ENCODE measurements at regions not wholly inside any gene's neighbourhood (a gene's known extent, or its start where the extent isn't known, plus 50 kb on each side); places are given as distances from the start of the nearest gene placed in this dataset.

- H3F3A ChIP-seq (ENCODE audit: low read depth): no peaks in the 10 kb centered on the region
- no peak overlapping the region for H3K4me3 ChIP-seq (ENCODE audit: low read length, poor library complexity, severe bottlenecking)
- no peaks in the 10 kb centered on the region for H3K79me2 ChIP-seq (ENCODE audit: insufficient read depth, low read length)
- no peaks in the 10 kb centered on the region for H3K9me2 ChIP-seq (replicated peaks; ENCODE audit: low read depth, low read length)
- no peak overlapping the region for H2AFZ ChIP-seq (ENCODE audit: low read length)
- H3K9ac ChIP-seq (ENCODE audit: low read depth, low read length, poor library complexity, severe bottlenecking): no peak overlapping the region
- H3K27me3 ChIP-seq (ENCODE audit: insufficient read depth, low read length, poor library complexity, severe bottlenecking): no peaks in the 10 kb centered on the region
- no peak overlapping the region for H3K4me2 ChIP-seq (ENCODE audit: low read depth, low read length, poor library complexity, severe bottlenecking)
- H3K9me3 ChIP-seq (ENCODE audit: insufficient read depth, low read depth, low read length): no peaks in the 10 kb centered on the region
- H3K36me3 ChIP-seq (ENCODE audit: insufficient read depth, low read length): no peaks in the 10 kb centered on the region
- no peaks in the 10 kb centered on the region for H3K4me1 ChIP-seq (ENCODE audit: insufficient read depth, low read length, poor library complexity, severe bottlenecking)
- TF ChIP-seq EZH2phosphoT487 (IDR thresholded peaks at IDR 0.05; ENCODE audit: borderline replicate concordance) (no peak), CTCF (conservative IDR thresholded peaks at IDR 0.05; ENCODE audit: low read length) (no peak)
- H4K20me1 ChIP-seq (ENCODE audit: insufficient read depth, low read length, poor library complexity, severe bottlenecking): no peaks in the 10 kb centered on the region
Measured at GRCh38 chr5:91607675-91608074, 224.6 kb upstream of the ARRDC3 start.

GRCh38 chr5:91599863-91600262, 216.7 kb upstream of the ARRDC3 start:
- no peaks in the 10 kb centered on the region for H3K4me1 ChIP-seq (ENCODE audit: insufficient read depth, low read length, poor library complexity, severe bottlenecking)
- H3F3A ChIP-seq (ENCODE audit: low read depth): no peaks in the 10 kb centered on the region
- H3K36me3 ChIP-seq (ENCODE audit: insufficient read depth, low read length): no peaks in the 10 kb centered on the region
- no peaks in the 10 kb centered on the region for H3K9me2 ChIP-seq (replicated peaks; ENCODE audit: low read depth, low read length)
- TF ChIP-seq CTCF (conservative IDR thresholded peaks at IDR 0.05; ENCODE audit: low read length) (no peak), EZH2phosphoT487 (IDR thresholded peaks at IDR 0.05; ENCODE audit: borderline replicate concordance) (no peak)
- no peaks in the 10 kb centered on the region for H4K20me1 ChIP-seq (ENCODE audit: insufficient read depth, low read length, poor library complexity, severe bottlenecking)
- H3K9me3 ChIP-seq (ENCODE audit: insufficient read depth, low read depth, low read length): no peaks in the 10 kb centered on the region
- no peaks in the 10 kb centered on the region for H3K79me2 ChIP-seq (ENCODE audit: insufficient read depth, low read length)
- H3K9ac ChIP-seq (ENCODE audit: low read depth, low read length, poor library complexity, severe bottlenecking): no peak overlapping the region
- H2AFZ ChIP-seq (ENCODE audit: low read length): no peak overlapping the region
- no peak overlapping the region for H3K4me2 ChIP-seq (ENCODE audit: low read depth, low read length, poor library complexity, severe bottlenecking)
- no peak overlapping the region for H3K4me3 ChIP-seq (ENCODE audit: low read length, poor library complexity, severe bottlenecking)
- no peaks in the 10 kb centered on the region for H3K27me3 ChIP-seq (ENCODE audit: insufficient read depth, low read length, poor library complexity, severe bottlenecking)

DNA sequence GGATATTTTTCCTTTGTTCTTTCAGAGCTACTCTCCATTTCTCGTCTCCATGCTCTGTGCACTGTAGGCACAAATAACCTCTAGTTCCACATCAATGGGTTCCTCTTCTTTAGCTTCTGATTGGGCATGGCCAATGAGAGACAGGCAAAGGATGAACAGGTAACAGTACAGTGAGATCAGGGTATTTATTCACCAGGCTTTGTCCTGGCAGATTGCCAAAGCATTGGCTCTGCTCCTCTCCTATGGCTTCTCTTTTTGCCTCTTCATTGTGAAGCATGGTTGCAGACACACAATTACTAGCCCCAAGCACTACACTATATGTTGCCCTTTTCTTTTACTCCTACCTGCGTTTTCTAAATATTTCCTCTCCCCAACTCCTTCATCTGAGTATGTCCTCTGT, 215.1 kb upstream of the ARRDC3 start:
- Histone ChIP-seq H3K9me3 (ENCODE audit: insufficient read depth, low read depth, low read length) (no peaks in the 10 kb centered on the region), H3K9me2 (replicated peaks; ENCODE audit: low read depth, low read length) (no peaks in the 10 kb centered on the region), H3K4me2 (ENCODE audit: low read depth, low read length, poor library complexity, severe bottlenecking) (no peak overlapping the region), H3K36me3 (ENCODE audit: insufficient read depth, low read length) (no peaks in the 10 kb centered on the region), H3F3A (ENCODE audit: low read depth) (no peaks in the 10 kb centered on the region), H2AFZ (ENCODE audit: low read length) (no peak overlapping the region), H3K4me3 (ENCODE audit: low read length, poor library complexity, severe bottlenecking) (no peak overlapping the region), H3K79me2 (ENCODE audit: insufficient read depth, low read length) (no peaks in the 10 kb centered on the region), H3K27me3 (ENCODE audit: insufficient read depth, low read length, poor library complexity, severe bottlenecking) (no peaks in the 10 kb centered on the region), H3K9ac (ENCODE audit: low read depth, low read length, poor library complexity, severe bottlenecking) (no peak overlapping the region), H4K20me1 (ENCODE audit: insufficient read depth, low read length, poor library complexity, severe bottlenecking) (no peaks in the 10 kb centered on the region), H3K4me1 (ENCODE audit: insufficient read depth, low read length, poor library complexity, severe bottlenecking) (no peaks in the 10 kb centered on the region)
- TF ChIP-seq CTCF (conservative IDR thresholded peaks at IDR 0.05; ENCODE audit: low read length) (no peak), EZH2phosphoT487 (IDR thresholded peaks at IDR 0.05; ENCODE audit: borderline replicate concordance) (no peak)

Data from Loucy (cell line).